ENCODE measurements at regions not wholly inside any gene's neighbourhood (a gene's known extent, or its start where the extent isn't known, plus 50 kb on each side); places are given as distances from the start of the nearest gene placed in this dataset.

- DNase-seq = no peak
Observed at GRCh38 chr11:39288011-39288410, 2171.4 kb downstream of the LRRC4C start.

GRCh38 chr11:39268176-39268690 is 2191.2 kb downstream of the LRRC4C start:
- DNase-seq = no peak

- no peak for DNase-seq
Observed at GRCh38 chr11:39255648-39256047, 2203.8 kb downstream of the LRRC4C start.

- DNase-seq = no peak
Observed at GRCh38 chr11:39249566-39250365, 2209.7 kb downstream of the LRRC4C start.

- no peak for DNase-seq
Observed at GRCh38 chr11:39247570-39248137, 2211.8 kb downstream of the LRRC4C start.

- DNase-seq = no peak
Observed at GRCh38 chr11:39239553-39239952, 2219.9 kb downstream of the LRRC4C start.

GRCh38 chr11:39236916-39237315 is 2222.5 kb downstream of the LRRC4C start:
- no peak for DNase-seq

GRCh38 chr11:39221550-39222138 is 2237.8 kb downstream of the LRRC4C start:
- DNase-seq = no peak

- no peak for DNase-seq
Observed at GRCh38 chr11:39220501-39221230, 2238.8 kb downstream of the LRRC4C start.

- no peak for DNase-seq
Observed at GRCh38 chr11:39220069-39220468, 2239.4 kb downstream of the LRRC4C start.

GRCh38 chr11:39209981-39210380 is 2249.5 kb downstream of the LRRC4C start:
- no peak for DNase-seq

- no peak for DNase-seq
Observed at GRCh38 chr11:39205236-39205995, 2254.0 kb downstream of the LRRC4C start.

GRCh38 chr11:39192671-39193070 is 2266.8 kb downstream of the LRRC4C start:
- no peak for DNase-seq

- no peak for DNase-seq
Observed at GRCh38 chr11:39190751-39191150, 2268.7 kb downstream of the LRRC4C start.

- DNase-seq = no peak
Observed at GRCh38 chr11:39177678-39178077, 2281.8 kb downstream of the LRRC4C start.

GRCh38 chr11:39174965-39175364 is 2284.5 kb downstream of the LRRC4C start:
- no peak for DNase-seq

- DNase-seq = no peak
Observed at GRCh38 chr11:39174196-39174595, 2285.3 kb downstream of the LRRC4C start.

GRCh38 chr11:39165021-39165420 is 2294.4 kb downstream of the LRRC4C start:
- DNase-seq = no peak

- no peak for DNase-seq
Observed at GRCh38 chr11:39149214-39149613, 2310.2 kb downstream of the LRRC4C start.

GRCh38 chr11:39145346-39145745 is 2314.1 kb downstream of the LRRC4C start:
- no peak for DNase-seq

GRCh38 chr11:39144351-39145130 is 2314.9 kb downstream of the LRRC4C start:
- DNase-seq = no peak

GRCh38 chr11:39139581-39139980 is 2319.9 kb downstream of the LRRC4C start:
- no peak for DNase-seq

Data from amniotic stem cell (primary cell).